Gastrocnemius medialis (tissue), 4 donors: ENCODE measurements at regions not wholly inside any gene's neighbourhood (a gene's known extent, or its start where the extent isn't known, plus 50 kb on each side); places are given as distances from the start of the nearest gene placed in this dataset.

Source experiments
- POLR2A ChIP-seq, 2 donors: fragments of 450-650 bp; IDR thresholded peaks; one replicate each; pipeline ENCODE4 v1.6.1; 2017; ENCODE audit warnings: antibody characterized with exemption in 2 of 2, mild to moderate bottlenecking in 2 of 2, moderate library complexity in 2 of 2
- TF ChIP-seq, protein P1 (sequence below), 5 experiments: fragments of 450-650 bp in 3 of 5; fragments of 200-600 bp in 2 of 5; sonication (generic) in 2 of 5; IDR thresholded peaks in 4 of 5; conservative IDR thresholded peaks in 1 of 5; 1 replicate in 4 of 5; 2 replicates in 1 of 5; pipeline ENCODE4 v1.5.1; 2016 to 2019; ENCODE audit warnings: antibody characterized with exemption in 5 of 5, mild to moderate bottlenecking in 3 of 5, moderate library complexity in 3 of 5

DNA sequence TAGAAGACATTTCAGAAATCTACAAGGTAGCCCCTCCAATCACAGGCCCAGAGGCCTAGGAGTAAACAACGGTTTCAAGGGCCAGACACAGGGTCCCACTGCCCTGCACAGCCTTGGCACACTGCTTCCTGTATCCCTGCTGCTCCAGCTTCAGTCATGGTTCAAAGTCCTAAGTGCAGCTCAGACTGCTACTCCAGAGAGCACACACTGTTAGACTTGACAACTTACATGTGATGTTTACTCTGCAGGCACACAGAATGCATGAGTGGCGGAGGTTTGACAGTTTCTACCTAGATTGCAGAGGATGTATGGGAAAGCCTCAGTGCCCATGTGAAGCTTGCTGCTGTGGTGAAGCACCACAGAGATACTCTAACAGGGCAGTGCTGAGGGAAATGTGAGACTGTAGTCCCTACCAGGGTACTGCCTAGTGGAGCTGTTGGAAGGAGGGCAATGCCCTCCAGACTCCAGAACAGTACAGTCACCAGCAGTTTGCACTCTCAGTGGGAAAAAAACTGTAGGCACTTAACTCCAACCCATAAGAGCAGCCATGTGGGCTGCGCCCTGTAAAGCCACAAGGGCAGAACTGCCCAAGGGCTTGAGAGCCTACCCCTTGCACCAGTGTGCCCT lies 270.0 kb downstream of the ZWINT start:
- TF ChIP-seq, protein P1, sequence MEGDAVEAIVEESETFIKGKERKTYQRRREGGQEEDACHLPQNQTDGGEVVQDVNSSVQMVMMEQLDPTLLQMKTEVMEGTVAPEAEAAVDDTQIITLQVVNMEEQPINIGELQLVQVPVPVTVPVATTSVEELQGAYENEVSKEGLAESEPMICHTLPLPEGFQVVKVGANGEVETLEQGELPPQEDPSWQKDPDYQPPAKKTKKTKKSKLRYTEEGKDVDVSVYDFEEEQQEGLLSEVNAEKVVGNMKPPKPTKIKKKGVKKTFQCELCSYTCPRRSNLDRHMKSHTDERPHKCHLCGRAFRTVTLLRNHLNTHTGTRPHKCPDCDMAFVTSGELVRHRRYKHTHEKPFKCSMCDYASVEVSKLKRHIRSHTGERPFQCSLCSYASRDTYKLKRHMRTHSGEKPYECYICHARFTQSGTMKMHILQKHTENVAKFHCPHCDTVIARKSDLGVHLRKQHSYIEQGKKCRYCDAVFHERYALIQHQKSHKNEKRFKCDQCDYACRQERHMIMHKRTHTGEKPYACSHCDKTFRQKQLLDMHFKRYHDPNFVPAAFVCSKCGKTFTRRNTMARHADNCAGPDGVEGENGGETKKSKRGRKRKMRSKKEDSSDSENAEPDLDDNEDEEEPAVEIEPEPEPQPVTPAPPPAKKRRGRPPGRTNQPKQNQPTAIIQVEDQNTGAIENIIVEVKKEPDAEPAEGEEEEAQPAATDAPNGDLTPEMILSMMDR (IDR thresholded peaks at IDR 0.05 in 4 of 5, conservative IDR thresholded peaks at IDR 0.05 in 1 of 5): no peak
- no peak for TF ChIP-seq POLR2A (IDR thresholded peaks at IDR 0.05)
